ENCODE measurements at regions not wholly inside any gene's neighbourhood (a gene's known extent, or its start where the extent isn't known, plus 50 kb on each side); places are given as distances from the start of the nearest gene placed in this dataset.

GRCh38 chr9:99425923-99426842 lies 204.1 kb downstream of the SEC61B start:
- no peak for DNase-seq (ENCODE audit: low spot score)
- Mint-ChIP-seq H3K36me3 (ENCODE audit: low read depth) (no peaks in the 10 kb centered on the region), H3K27ac (ENCODE audit: unreplicated experiment) (no peak overlapping the region), H3K4me3 (ENCODE audit: unreplicated experiment) (no peak overlapping the region), H3K9me3 (ENCODE audit: low read depth) (no peaks in the 10 kb centered on the region), H3K4me1 (ENCODE audit: low read depth) (no peaks in the 10 kb centered on the region), H3K27me3 (ENCODE audit: low read depth) (no peaks in the 10 kb centered on the region)
- no peak for TF ChIP-seq CTCF (IDR thresholded peaks at IDR 0.05)

GRCh38 chr9:99427260-99427659 lies 205.2 kb downstream of the SEC61B start:
- TF ChIP-seq CTCF (IDR thresholded peaks at IDR 0.05) = no peak
- no peaks in the 10 kb centered on the region for H3K27me3 Mint-ChIP-seq (ENCODE audit: low read depth)
- no peak for DNase-seq (ENCODE audit: low spot score)
- H3K4me3 Mint-ChIP-seq (ENCODE audit: unreplicated experiment) = no peak overlapping the region
- H3K27ac Mint-ChIP-seq (ENCODE audit: unreplicated experiment) = no peak overlapping the region
- H3K9me3 Mint-ChIP-seq (ENCODE audit: low read depth) = no peaks in the 10 kb centered on the region
- H3K36me3 Mint-ChIP-seq (ENCODE audit: low read depth) = no peaks in the 10 kb centered on the region
- no peaks in the 10 kb centered on the region for H3K4me1 Mint-ChIP-seq (ENCODE audit: low read depth)

GRCh38 chr9:99430301-99430700 lies 208.2 kb downstream of the SEC61B start:
- H3K4me3 Mint-ChIP-seq (ENCODE audit: unreplicated experiment) = no peak overlapping the region
- no peaks in the 10 kb centered on the region for H3K9me3 Mint-ChIP-seq (ENCODE audit: low read depth)
- H3K36me3 Mint-ChIP-seq (ENCODE audit: low read depth) = no peaks in the 10 kb centered on the region
- peaks cover 18% of the 10 kb centered on the region for H3K4me1 Mint-ChIP-seq (ENCODE audit: low read depth)
- H3K27ac Mint-ChIP-seq (ENCODE audit: unreplicated experiment) = no peak overlapping the region
- no peak for DNase-seq (ENCODE audit: low spot score)
- no peak for TF ChIP-seq CTCF (IDR thresholded peaks at IDR 0.05)
- no peaks in the 10 kb centered on the region for H3K27me3 Mint-ChIP-seq (ENCODE audit: low read depth)

- Mint-ChIP-seq H3K36me3 (ENCODE audit: low read depth) (no peaks in the 10 kb centered on the region), H3K27me3 (ENCODE audit: low read depth) (no peaks in the 10 kb centered on the region), H3K4me1 (ENCODE audit: low read depth) (peaks cover 18% of the 10 kb centered on the region), H3K9me3 (ENCODE audit: low read depth) (no peaks in the 10 kb centered on the region), H3K27ac (ENCODE audit: unreplicated experiment) (no peak overlapping the region), H3K4me3 (ENCODE audit: unreplicated experiment) (no peak overlapping the region)
- DNase-seq (ENCODE audit: low spot score) = no peak
- no peak for TF ChIP-seq CTCF (IDR thresholded peaks at IDR 0.05)
Observed at GRCh38 chr9:99431103-99431502, 209.0 kb downstream of the SEC61B start.

GRCh38 chr9:99432075-99432474 lies 210.0 kb downstream of the SEC61B start:
- no peaks in the 10 kb centered on the region for H3K27me3 Mint-ChIP-seq (ENCODE audit: low read depth)
- H3K27ac Mint-ChIP-seq (ENCODE audit: unreplicated experiment) = no peak overlapping the region
- no peak overlapping the region for H3K4me3 Mint-ChIP-seq (ENCODE audit: unreplicated experiment)
- no peaks in the 10 kb centered on the region for H3K36me3 Mint-ChIP-seq (ENCODE audit: low read depth)
- H3K4me1 Mint-ChIP-seq (ENCODE audit: low read depth) = peaks cover 18% of the 10 kb centered on the region
- TF ChIP-seq CTCF (IDR thresholded peaks at IDR 0.05) = no peak
- no peaks in the 10 kb centered on the region for H3K9me3 Mint-ChIP-seq (ENCODE audit: low read depth)
- no peak for DNase-seq (ENCODE audit: low spot score)

All from chondrocyte (in vitro differentiated cells).